COLO829 (cell line): ENCODE measurements at regions not wholly inside any gene's neighbourhood (a gene's known extent, or its start where the extent isn't known, plus 50 kb on each side); places are given as distances from the start of the nearest gene placed in this dataset.
A peak's percentile ranks its signal among the peaks of the same experiment; 100 is the strongest.

Source experiments
- DNase-seq: peaks from one replicate; pipeline ENCODE4 v3.0.0; 2012; ENCODE audit warnings: low spot score

GRCh38 chr2:216286616-216287231 lies 85.6 kb downstream of the MARCHF4 start:
- peak; percentile 15 for DNase-seq

GRCh38 chr2:216285701-216286100 lies 86.6 kb downstream of the MARCHF4 start:
- DNase-seq: no peak

- DNase-seq: no peak
These were observed 87.6 kb downstream of the MARCHF4 start for GRCh38 chr2:216284708-216285107.

GRCh38 chr2:216283038-216283900 lies 89.0 kb downstream of the MARCHF4 start:
- DNase-seq: no peak

- DNase-seq: no peak
These were observed 90.4 kb downstream of the MARCHF4 start for GRCh38 chr2:216281876-216282275.

- DNase-seq: no peak
These were observed 91.0 kb downstream of the MARCHF4 start for GRCh38 chr2:216281316-216281715.

GRCh38 chr2:216279459-216279858 lies 92.8 kb downstream of the MARCHF4 start:
- no peak for DNase-seq

- DNase-seq: no peak
These were observed 93.3 kb downstream of the MARCHF4 start for GRCh38 chr2:216279031-216279430.

GRCh38 chr2:216275890-216276289 lies 96.4 kb downstream of the MARCHF4 start:
- no peak for DNase-seq

GRCh38 chr2:216274194-216274840 lies 98.0 kb downstream of the MARCHF4 start:
- DNase-seq: no peak

- DNase-seq: no peak
These were observed 111.2 kb downstream of the MARCHF4 start for GRCh38 chr2:216261042-216261537.

GRCh38 chr2:216260629-216261028 lies 111.7 kb downstream of the MARCHF4 start:
- no peak for DNase-seq

GRCh38 chr2:216259081-216259480 lies 113.2 kb downstream of the MARCHF4 start:
- no peak for DNase-seq

- no peak for DNase-seq
These were observed 115.2 kb downstream of the MARCHF4 start for GRCh38 chr2:216257089-216257488.
